ENCODE measurements at regions not wholly inside any gene's neighbourhood (a gene's known extent, or its start where the extent isn't known, plus 50 kb on each side); places are given as distances from the start of the nearest gene placed in this dataset.
"Not testable (repeated sequence)": the region's sequence is repeated elsewhere in the genome, so short reads cannot be mapped to it uniquely, and the experiment has no call there.

DNA sequence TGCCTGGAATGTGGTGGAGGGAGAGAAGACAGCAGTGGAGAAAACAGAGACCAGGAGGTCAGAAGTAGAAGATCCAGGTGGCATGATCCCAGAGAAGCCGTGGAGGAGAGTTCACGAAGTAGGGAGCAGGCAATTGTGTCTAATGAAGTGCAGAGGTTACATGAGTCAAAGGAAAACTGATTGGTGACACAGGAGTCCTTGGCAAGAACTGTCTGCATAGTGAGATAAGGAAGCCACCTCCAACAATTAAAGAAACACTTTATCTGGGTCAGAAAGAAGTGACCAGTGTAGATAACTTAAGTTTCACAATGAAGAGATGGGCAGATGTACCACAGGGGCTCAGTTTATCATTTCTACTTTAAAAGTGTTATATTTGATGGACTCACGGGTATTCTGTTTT is 57.0 kb upstream of the PTH start:
- TF ChIP-seq, protein P1, sequence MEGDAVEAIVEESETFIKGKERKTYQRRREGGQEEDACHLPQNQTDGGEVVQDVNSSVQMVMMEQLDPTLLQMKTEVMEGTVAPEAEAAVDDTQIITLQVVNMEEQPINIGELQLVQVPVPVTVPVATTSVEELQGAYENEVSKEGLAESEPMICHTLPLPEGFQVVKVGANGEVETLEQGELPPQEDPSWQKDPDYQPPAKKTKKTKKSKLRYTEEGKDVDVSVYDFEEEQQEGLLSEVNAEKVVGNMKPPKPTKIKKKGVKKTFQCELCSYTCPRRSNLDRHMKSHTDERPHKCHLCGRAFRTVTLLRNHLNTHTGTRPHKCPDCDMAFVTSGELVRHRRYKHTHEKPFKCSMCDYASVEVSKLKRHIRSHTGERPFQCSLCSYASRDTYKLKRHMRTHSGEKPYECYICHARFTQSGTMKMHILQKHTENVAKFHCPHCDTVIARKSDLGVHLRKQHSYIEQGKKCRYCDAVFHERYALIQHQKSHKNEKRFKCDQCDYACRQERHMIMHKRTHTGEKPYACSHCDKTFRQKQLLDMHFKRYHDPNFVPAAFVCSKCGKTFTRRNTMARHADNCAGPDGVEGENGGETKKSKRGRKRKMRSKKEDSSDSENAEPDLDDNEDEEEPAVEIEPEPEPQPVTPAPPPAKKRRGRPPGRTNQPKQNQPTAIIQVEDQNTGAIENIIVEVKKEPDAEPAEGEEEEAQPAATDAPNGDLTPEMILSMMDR (conservative IDR thresholded peaks at IDR 0.05; ENCODE audit: low read depth): no peak
- no peak overlapping the region for H3K27ac ChIP-seq
- CTCF ChIA-PET: no interaction called here
- POLR2A ChIA-PET (ENCODE audit: low non-redundant PET): no interaction called here
- DNase-seq (ENCODE audit: low spot score): no peak

DNA sequence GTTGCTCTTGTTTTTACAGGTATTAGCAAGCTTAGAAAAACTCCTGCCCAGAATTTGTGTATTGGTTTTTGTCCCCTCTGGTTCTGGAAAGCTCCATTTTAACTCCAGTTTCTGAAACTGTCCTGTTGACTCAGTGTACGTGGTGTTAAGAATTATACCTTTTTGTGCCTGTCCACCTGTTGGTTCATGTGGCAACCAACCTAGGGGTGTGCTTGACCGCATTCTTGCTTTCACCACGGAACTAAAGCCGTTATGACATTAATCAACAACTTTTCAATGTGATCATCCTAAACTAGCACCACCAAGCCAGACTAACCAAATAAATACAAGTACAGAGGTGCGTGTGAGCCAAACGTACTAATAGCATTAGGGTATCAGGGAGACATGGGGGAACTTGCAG is 56.0 kb upstream of the PTH start:
- ChIA-PET POLR2A (ENCODE audit: low non-redundant PET) (no interaction called here), CTCF (no interaction called here)
- no peak for DNase-seq (ENCODE audit: low spot score)
- TF ChIP-seq, protein P1 (conservative IDR thresholded peaks at IDR 0.05; ENCODE audit: low read depth): no peak
- no peak overlapping the region for H3K27ac ChIP-seq

- no peak overlapping the region for H3K27ac ChIP-seq
- ChIA-PET POLR2A (ENCODE audit: low non-redundant PET) (no interaction called here), CTCF (no interaction called here)
- DNase-seq (ENCODE audit: low spot score): no peak
- TF ChIP-seq, protein P1 (conservative IDR thresholded peaks at IDR 0.05; ENCODE audit: low read depth): no peak
Observed at GRCh38 chr11:13550761-13551160, 55.0 kb upstream of the PTH start.

DNA sequence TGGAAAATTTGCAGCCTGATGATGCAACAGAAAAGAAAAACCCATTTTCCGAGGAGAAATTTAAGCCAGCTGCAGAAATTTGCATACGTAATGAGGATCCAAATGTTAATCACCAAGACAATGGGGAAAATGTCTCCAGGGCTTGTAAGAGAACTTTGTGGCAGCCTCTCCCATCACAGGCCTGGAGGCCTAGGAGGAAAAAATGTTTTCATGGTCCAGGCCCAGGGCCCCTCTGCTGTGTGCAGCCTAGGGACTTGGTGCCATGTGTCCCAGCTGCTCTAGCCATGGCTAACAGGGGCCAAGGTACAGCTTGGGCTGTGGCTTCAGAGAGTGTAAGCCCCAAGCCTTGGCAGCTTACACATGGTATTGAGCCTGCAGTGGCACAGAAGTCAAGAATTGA is 50.3 kb upstream of the PTH start:
- H3K27ac ChIP-seq; DNase-seq (ENCODE audit: low spot score); POLR2A ChIA-PET (ENCODE audit: low non-redundant PET); CTCF ChIA-PET: not testable (repeated sequence)
